ENCODE measurements at regions not wholly inside any gene's neighbourhood (a gene's known extent, or its start where the extent isn't known, plus 50 kb on each side); places are given as distances from the start of the nearest gene placed in this dataset.

DNA sequence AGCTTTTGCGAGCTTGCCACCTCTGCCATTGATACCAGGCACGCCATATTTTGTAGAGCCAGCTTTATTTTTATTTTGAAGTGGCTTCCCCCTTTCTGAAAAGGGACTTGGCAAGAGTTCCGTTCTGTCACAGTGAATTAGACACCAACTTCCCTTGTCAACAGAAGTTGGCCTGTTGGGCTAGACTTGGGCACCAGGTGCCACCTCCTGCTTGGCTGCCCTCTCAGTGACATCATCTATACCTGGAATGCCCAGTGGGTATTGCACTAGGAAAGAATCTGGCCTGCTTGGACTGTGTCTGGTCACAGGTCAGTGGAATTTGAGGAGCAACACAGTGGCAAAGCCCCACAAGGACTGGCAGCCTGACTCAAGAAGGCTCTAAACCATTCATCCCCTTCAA lies 101.0 kb downstream of the BCL2L11 start:
- TF ChIP-seq RXRA (IDR thresholded peaks at IDR 0.05; ENCODE audit: borderline replicate concordance, low read depth) (no peak), POLR2AphosphoS5 (IDR thresholded peaks at IDR 0.05; ENCODE audit: low read depth, low read length) (no peak), RCOR1 (IDR thresholded peaks at IDR 0.05; ENCODE audit: low read length) (no peak), MXI1 (IDR thresholded peaks at IDR 0.05; ENCODE audit: low read depth, low read length) (no peak), EP300 (IDR thresholded peaks at IDR 0.05; ENCODE audit: borderline replicate concordance in 1 of 2, low read depth in 1 of 2, low read length in 1 of 2) (no peak), GABPA (IDR thresholded peaks at IDR 0.05; ENCODE audit: low read depth) (no peak), CHD2 (IDR thresholded peaks at IDR 0.05; ENCODE audit: low read length, partially characterized antibody) (no peak), YY1 (IDR thresholded peaks at IDR 0.05; ENCODE audit: low read depth) (no peak), RFX5 (IDR thresholded peaks at IDR 0.05; ENCODE audit: low read length) (no peak), JUND (IDR thresholded peaks at IDR 0.05) (no peak)
- TF ChIP-seq, protein P1, sequence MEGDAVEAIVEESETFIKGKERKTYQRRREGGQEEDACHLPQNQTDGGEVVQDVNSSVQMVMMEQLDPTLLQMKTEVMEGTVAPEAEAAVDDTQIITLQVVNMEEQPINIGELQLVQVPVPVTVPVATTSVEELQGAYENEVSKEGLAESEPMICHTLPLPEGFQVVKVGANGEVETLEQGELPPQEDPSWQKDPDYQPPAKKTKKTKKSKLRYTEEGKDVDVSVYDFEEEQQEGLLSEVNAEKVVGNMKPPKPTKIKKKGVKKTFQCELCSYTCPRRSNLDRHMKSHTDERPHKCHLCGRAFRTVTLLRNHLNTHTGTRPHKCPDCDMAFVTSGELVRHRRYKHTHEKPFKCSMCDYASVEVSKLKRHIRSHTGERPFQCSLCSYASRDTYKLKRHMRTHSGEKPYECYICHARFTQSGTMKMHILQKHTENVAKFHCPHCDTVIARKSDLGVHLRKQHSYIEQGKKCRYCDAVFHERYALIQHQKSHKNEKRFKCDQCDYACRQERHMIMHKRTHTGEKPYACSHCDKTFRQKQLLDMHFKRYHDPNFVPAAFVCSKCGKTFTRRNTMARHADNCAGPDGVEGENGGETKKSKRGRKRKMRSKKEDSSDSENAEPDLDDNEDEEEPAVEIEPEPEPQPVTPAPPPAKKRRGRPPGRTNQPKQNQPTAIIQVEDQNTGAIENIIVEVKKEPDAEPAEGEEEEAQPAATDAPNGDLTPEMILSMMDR (IDR thresholded peaks at IDR 0.05): no peak
- TF ChIP-seq, protein P2, sequence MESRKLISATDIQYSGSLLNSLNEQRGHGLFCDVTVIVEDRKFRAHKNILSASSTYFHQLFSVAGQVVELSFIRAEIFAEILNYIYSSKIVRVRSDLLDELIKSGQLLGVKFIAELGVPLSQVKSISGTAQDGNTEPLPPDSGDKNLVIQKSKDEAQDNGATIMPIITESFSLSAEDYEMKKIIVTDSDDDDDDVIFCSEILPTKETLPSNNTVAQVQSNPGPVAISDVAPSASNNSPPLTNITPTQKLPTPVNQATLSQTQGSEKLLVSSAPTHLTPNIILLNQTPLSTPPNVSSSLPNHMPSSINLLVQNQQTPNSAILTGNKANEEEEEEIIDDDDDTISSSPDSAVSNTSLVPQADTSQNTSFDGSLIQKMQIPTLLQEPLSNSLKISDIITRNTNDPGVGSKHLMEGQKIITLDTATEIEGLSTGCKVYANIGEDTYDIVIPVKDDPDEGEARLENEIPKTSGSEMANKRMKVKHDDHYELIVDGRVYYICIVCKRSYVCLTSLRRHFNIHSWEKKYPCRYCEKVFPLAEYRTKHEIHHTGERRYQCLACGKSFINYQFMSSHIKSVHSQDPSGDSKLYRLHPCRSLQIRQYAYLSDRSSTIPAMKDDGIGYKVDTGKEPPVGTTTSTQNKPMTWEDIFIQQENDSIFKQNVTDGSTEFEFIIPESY (IDR thresholded peaks at IDR 0.05; ENCODE audit: borderline replicate concordance, low read depth): no peak
- TF ChIP-seq, protein P3, sequence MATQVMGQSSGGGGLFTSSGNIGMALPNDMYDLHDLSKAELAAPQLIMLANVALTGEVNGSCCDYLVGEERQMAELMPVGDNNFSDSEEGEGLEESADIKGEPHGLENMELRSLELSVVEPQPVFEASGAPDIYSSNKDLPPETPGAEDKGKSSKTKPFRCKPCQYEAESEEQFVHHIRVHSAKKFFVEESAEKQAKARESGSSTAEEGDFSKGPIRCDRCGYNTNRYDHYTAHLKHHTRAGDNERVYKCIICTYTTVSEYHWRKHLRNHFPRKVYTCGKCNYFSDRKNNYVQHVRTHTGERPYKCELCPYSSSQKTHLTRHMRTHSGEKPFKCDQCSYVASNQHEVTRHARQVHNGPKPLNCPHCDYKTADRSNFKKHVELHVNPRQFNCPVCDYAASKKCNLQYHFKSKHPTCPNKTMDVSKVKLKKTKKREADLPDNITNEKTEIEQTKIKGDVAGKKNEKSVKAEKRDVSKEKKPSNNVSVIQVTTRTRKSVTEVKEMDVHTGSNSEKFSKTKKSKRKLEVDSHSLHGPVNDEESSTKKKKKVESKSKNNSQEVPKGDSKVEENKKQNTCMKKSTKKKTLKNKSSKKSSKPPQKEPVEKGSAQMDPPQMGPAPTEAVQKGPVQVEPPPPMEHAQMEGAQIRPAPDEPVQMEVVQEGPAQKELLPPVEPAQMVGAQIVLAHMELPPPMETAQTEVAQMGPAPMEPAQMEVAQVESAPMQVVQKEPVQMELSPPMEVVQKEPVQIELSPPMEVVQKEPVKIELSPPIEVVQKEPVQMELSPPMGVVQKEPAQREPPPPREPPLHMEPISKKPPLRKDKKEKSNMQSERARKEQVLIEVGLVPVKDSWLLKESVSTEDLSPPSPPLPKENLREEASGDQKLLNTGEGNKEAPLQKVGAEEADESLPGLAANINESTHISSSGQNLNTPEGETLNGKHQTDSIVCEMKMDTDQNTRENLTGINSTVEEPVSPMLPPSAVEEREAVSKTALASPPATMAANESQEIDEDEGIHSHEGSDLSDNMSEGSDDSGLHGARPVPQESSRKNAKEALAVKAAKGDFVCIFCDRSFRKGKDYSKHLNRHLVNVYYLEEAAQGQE (IDR thresholded peaks at IDR 0.05; ENCODE audit: low read depth, low read length): no peak
- TF ChIP-seq, protein P4, sequence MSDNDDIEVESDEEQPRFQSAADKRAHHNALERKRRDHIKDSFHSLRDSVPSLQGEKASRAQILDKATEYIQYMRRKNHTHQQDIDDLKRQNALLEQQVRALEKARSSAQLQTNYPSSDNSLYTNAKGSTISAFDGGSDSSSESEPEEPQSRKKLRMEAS (IDR thresholded peaks at IDR 0.05; ENCODE audit: low read depth): no peak
